K562 (cell line): ENCODE measurements at regions not wholly inside any gene's neighbourhood (a gene's known extent, or its start where the extent isn't known, plus 50 kb on each side); places are given as distances from the start of the nearest gene placed in this dataset.

Experiments
- ATAC-seq: fragments of 200-7000 bp; cut with Tn5 transposase; 3 replicates; pipeline ENCODE4 v1.9.1; 2020; ENCODE audit warnings: moderate library complexity
- BruUV-seq: library from RNA; stranded (reverse); fragments of 400-500 nt; replicated peaks from 2 replicates; lab custom pipeline; 2021; lab: Mats Ljungman, UMichigan
- CTCF ChIA-PET: fragments of 300-600 bp; formaldehyde crosslinking; extraction: SDS; loops from one replicate; lab custom pipeline; 2021; ENCODE audit warnings: low intra/inter-chr PET ratio; lab: Yijun Ruan, JAX
- POLR2A ChIA-PET: fragments of 300-600, 350-650 bp; sonication (Branson Sonifier 250); formaldehyde crosslinking; extraction: SDS; loops from one replicate; lab custom pipeline; 2021; ENCODE audit warnings: antibody characterized with exemption, inconsistent platforms; lab: Yijun Ruan, JAX
- DNase-seq, 4 experiments: peaks; one replicate each; pipeline versions ENCODE4 v3.0.0 to v3.0.0-alpha.2; 2011 to 2018; ENCODE audit warnings: low spot score in 3 of 4, mixed read lengths in 3 of 4; ENCODE audit errors: extremely low read depth in 1 of 4
- FAIRE-seq: peaks from 2 replicates; lab custom pipeline; 2011; peaks lifted over from hg19 to GRCh38; lab: Jason Lieb, UNC
- H2AFZ ChIP-seq: 2 replicates; pipeline ENCODE4 v1.6.0; 2011; ENCODE audit warnings: low read depth, low read length, control low read depth, inconsistent platforms
- H3K27ac ChIP-seq: fragments of 200-600 bp; 3 replicates; pipeline ENCODE4 v1.8.0; 2011; ENCODE audit warnings: low read depth, mild to moderate bottlenecking, control low read depth, inconsistent platforms, low read length, moderate library complexity, mixed read lengths; ENCODE audit errors: extremely low read depth
- H3K27me3 ChIP-seq, 2 experiments: fragments of 300-600 bp in 1 of 2; 2 replicates in 1 of 2; 3 replicates in 1 of 2; pipeline versions ENCODE4 v1.6.0 to v1.8.0; 2011; ENCODE audit warnings: inconsistent platforms in 2 of 2, low read length in 2 of 2, mild to moderate bottlenecking in 1 of 2, mixed read lengths in 1 of 2, moderate library complexity in 1 of 2; ENCODE audit not compliant: control insufficient read depth in 2 of 2, insufficient read depth in 2 of 2
- H3K36me3 ChIP-seq: fragments of 300-600 bp; 3 replicates; pipeline ENCODE4 v1.8.0; 2011; ENCODE audit warnings: mild to moderate bottlenecking, low read length, inconsistent platforms; ENCODE audit not compliant: control insufficient read depth, insufficient read depth
- H3K4me1 ChIP-seq, 2 experiments: fragments of 200-600 bp in 1 of 2; replicated peaks in 1 of 2; 2 replicates in 1 of 2; 3 replicates in 1 of 2; pipeline versions ENCODE4 v1.5.1 to v1.8.0; 2011; ENCODE audit warnings: inconsistent platforms in 2 of 2, low read length in 2 of 2, mild to moderate bottlenecking in 1 of 2, mixed read lengths in 1 of 2, moderate library complexity in 1 of 2; ENCODE audit not compliant: control insufficient read depth in 2 of 2, insufficient read depth in 2 of 2
- H3K4me2 ChIP-seq: 2 replicates; pipeline ENCODE4 v1.6.1; 2011; ENCODE audit warnings: low read length, control low read depth, inconsistent platforms, mixed read lengths; ENCODE audit not compliant: insufficient read depth
- H3K4me3 ChIP-seq: fragments of 200-600 bp; sonication (generic), shearing (Covaris generic); 2 replicates; pipeline ENCODE4 v1.5.1; 2016; ENCODE audit warnings: control low read depth, inconsistent platforms
- H3K79me2 ChIP-seq: fragments of 200-600 bp; 3 replicates; pipeline ENCODE4 v1.8.0; 2011; ENCODE audit warnings: low read length, inconsistent platforms; ENCODE audit not compliant: control insufficient read depth, insufficient read depth
- H3K9ac ChIP-seq, 2 experiments: 2 replicates each; pipeline versions ENCODE4 v1.6.0 to v1.6.1; 2011; ENCODE audit warnings: low read depth in 2 of 2, low read length in 2 of 2, control low read depth in 1 of 2, inconsistent platforms in 1 of 2, mild to moderate bottlenecking in 1 of 2, mixed read lengths in 1 of 2; ENCODE audit not compliant: insufficient read depth in 1 of 2
- H3K9me1 ChIP-seq: one replicate; pipeline ENCODE4 v1.6.0; 2011; ENCODE audit warnings: inconsistent platforms, mild to moderate bottlenecking, low read length, moderate library complexity; ENCODE audit not compliant: control insufficient read depth, insufficient read depth
- H3K9me3 ChIP-seq: replicated peaks from 2 replicates; pipeline ENCODE4 v1.5.1; 2011; ENCODE audit warnings: low read depth, low read length, inconsistent platforms; ENCODE audit not compliant: control insufficient read depth, insufficient read depth
- H4K20me1 ChIP-seq: replicated peaks from 2 replicates; pipeline ENCODE4 v1.6.1; 2011; ENCODE audit warnings: low read length, inconsistent platforms, mixed read lengths; ENCODE audit not compliant: control insufficient read depth, insufficient read depth
- SMAD1 ChIP-seq: fragments of 150-350 bp; IDR thresholded peaks from 2 replicates; pipeline ENCODE4 v1.6.1; 2014; ENCODE audit warnings: low read length, low read depth; ENCODE audit not compliant: partially characterized antibody
- TEAD1 ChIP-seq, 2 experiments: fragments of 450-650 bp in 1 of 2; sonication (generic) in 1 of 2; formaldehyde crosslinking; IDR thresholded peaks; 2 replicates each; pipeline versions ENCODE4 v1.4.0 to v1.8.0; 2020 to 2022; ENCODE audit warnings: mild to moderate bottlenecking in 2 of 2, missing genetic modification reagents in 1 of 2
- WGBS: fragments of 100-300 bp; shearing (Covaris generic); methylation state at CpG from one replicate; pipeline ENCODE4 v1.1.6; 2016; ENCODE audit warnings: low coverage, mixed read lengths; ENCODE audit not compliant: insufficient coverage; ENCODE audit errors: missing lambda C conversion rate; 5-methylcytosine and 5-hydroxymethylcytosine counted together
- in situ Hi-C: fragments of 300-500 bp; cut with MboI; formaldehyde crosslinking; loops from 4 replicates; pipeline ENCODE4 v1.15.0; 2018; ENCODE audit warnings: inconsistent platforms, mixed read lengths
- intact Hi-C: fragments of 100-400 bp; cut with micrococcal nuclease; formaldehyde crosslinking; loops from 2 replicates; pipeline ENCODE4 v1.14.2; 2022
- TF ChIP-seq, protein P1 (sequence below): sonication (generic); formaldehyde crosslinking; IDR thresholded peaks from 2 replicates; pipeline ENCODE4 v1.8.1; 2023; ENCODE audit warnings: mild to moderate bottlenecking, missing genetic modification reagents
- TF ChIP-seq, protein P2 (sequence below), 2 experiments: fragments of 450-650 bp in 1 of 2; sonication (generic) in 1 of 2; formaldehyde crosslinking in 1 of 2; IDR thresholded peaks; 2 replicates each; pipeline versions ENCODE4 v1.7.1 to v1.9.0; 2016 to 2022; ENCODE audit warnings: inconsistent platforms in 1 of 2, mild to moderate bottlenecking in 1 of 2, missing genetic modification reagents in 1 of 2

DNA sequence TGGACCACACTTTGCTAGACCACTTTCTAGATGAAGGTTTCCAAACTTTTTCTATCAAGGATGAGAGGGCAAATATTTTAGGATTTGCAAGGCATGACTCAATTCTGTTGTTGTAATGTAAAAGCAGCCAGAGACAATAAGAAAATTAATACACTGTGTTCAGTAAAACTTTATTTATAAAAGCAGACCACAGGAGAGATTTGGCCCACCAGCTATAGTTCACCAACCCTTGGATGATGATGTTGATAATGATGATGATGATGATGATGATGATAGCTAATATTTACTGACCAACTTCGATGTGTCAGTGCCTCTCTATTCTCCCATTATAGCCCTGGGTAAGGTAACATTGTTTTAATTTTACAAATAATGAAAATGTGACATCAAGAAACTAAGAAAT is 156.5 kb downstream of the BTG1 start:
- in situ Hi-C loops (no loop called here), intact Hi-C loops (no loop called here)
- FAIRE-seq (no peak), DNase-seq (no peak), ATAC-seq (no peak)
- H4K20me1 ChIP-seq = no peaks in the 10 kb centered on the region
- no TSS peak for BruUV-seq
- no peaks in the 10 kb centered on the region for H3K79me2 ChIP-seq
- no peaks in the 10 kb centered on the region for H3K36me3 ChIP-seq
- H3K9me1 ChIP-seq = no peaks in the 10 kb centered on the region
- no peaks in the 10 kb centered on the region for H3K27me3 ChIP-seq
- H3K9me3 ChIP-seq = no peaks in the 10 kb centered on the region
- no peak overlapping the region for H3K27ac ChIP-seq
- TF ChIP-seq TEAD1 (CRISPR knock-in tag; IDR thresholded peaks at IDR 0.05) (no peak), SMAD1 (no peak)
- TF ChIP-seq, protein P1, sequence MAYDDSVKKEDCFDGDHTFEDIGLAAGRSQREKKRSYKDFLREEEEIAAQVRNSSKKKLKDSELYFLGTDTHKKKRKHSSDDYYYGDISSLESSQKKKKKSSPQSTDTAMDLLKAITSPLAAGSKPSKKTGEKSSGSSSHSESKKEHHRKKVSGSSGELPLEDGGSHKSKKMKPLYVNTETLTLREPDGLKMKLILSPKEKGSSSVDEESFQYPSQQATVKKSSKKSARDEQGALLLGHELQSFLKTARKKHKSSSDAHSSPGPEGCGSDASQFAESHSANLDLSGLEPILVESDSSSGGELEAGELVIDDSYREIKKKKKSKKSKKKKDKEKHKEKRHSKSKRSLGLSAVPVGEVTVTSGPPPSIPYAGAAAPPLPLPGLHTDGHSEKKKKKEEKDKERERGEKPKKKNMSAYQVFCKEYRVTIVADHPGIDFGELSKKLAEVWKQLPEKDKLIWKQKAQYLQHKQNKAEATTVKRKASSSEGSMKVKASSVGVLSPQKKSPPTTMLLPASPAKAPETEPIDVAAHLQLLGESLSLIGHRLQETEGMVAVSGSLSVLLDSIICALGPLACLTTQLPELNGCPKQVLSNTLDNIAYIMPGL = no peak
- TF ChIP-seq, protein P2, sequence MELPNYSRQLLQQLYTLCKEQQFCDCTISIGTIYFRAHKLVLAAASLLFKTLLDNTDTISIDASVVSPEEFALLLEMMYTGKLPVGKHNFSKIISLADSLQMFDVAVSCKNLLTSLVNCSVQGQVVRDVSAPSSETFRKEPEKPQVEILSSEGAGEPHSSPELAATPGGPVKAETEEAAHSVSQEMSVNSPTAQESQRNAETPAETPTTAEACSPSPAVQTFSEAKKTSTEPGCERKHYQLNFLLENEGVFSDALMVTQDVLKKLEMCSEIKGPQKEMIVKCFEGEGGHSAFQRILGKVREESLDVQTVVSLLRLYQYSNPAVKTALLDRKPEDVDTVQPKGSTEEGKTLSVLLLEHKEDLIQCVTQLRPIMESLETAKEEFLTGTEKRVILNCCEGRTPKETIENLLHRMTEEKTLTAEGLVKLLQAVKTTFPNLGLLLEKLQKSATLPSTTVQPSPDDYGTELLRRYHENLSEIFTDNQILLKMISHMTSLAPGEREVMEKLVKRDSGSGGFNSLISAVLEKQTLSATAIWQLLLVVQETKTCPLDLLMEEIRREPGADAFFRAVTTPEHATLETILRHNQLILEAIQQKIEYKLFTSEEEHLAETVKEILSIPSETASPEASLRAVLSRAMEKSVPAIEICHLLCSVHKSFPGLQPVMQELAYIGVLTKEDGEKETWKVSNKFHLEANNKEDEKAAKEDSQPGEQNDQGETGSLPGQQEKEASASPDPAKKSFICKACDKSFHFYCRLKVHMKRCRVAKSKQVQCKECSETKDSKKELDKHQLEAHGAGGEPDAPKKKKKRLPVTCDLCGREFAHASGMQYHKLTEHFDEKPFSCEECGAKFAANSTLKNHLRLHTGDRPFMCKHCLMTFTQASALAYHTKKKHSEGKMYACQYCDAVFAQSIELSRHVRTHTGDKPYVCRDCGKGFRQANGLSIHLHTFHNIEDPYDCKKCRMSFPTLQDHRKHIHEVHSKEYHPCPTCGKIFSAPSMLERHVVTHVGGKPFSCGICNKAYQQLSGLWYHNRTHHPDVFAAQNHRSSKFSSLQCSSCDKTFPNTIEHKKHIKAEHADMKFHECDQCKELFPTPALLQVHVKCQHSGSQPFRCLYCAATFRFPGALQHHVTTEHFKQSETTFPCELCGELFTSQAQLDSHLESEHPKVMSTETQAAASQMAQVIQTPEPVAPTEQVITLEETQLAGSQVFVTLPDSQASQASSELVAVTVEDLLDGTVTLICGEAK (IDR thresholded peaks at IDR 0.05) = peak; percentile 83
- TF ChIP-seq, protein P2 (CRISPR knock-in tag; IDR thresholded peaks at IDR 0.05) = peak; percentile 32; the same call in 1 of the 2 replicates
- H3K9ac ChIP-seq = no peak overlapping the region
- no peak overlapping the region for H2AFZ ChIP-seq
- WGBS = 6% methylated on average over 1 of the region's 1 CpG
- no peak overlapping the region for H3K4me2 ChIP-seq
- CTCF ChIA-PET = no interaction called here
- POLR2A ChIA-PET = no interaction called here
- H3K4me3 ChIP-seq = no peak overlapping the region
- peaks cover 0 to 21% of the 10 kb centered on the region in 2 experiments; a peak in 2 of 5 replicates for H3K4me1 ChIP-seq
